OCI-LY1 (cell line): ENCODE measurements at regions not wholly inside any gene's neighbourhood (a gene's known extent, or its start where the extent isn't known, plus 50 kb on each side); places are given as distances from the start of the nearest gene placed in this dataset.

ENCODE experiments used
- EZH2 ChIP-seq: fragments of 200-600 bp; sonication (generic), shearing (Covaris generic); IDR thresholded peaks from 2 replicates; pipeline ENCODE4 v1.8.0; 2017; ENCODE audit warnings: borderline replicate concordance, mixed run types, mild to moderate bottlenecking, antibody characterized with exemption, low read length, moderate library complexity, mixed read lengths
- TF ChIP-seq, protein P1 (sequence below): fragments of 200-600 bp; sonication (generic), shearing (Covaris generic); IDR thresholded peaks from 2 replicates; pipeline ENCODE4 v1.5.1; 2017; ENCODE audit warnings: mild to moderate bottlenecking, antibody characterized with exemption, low read length, moderate library complexity, mixed read lengths

DNA sequence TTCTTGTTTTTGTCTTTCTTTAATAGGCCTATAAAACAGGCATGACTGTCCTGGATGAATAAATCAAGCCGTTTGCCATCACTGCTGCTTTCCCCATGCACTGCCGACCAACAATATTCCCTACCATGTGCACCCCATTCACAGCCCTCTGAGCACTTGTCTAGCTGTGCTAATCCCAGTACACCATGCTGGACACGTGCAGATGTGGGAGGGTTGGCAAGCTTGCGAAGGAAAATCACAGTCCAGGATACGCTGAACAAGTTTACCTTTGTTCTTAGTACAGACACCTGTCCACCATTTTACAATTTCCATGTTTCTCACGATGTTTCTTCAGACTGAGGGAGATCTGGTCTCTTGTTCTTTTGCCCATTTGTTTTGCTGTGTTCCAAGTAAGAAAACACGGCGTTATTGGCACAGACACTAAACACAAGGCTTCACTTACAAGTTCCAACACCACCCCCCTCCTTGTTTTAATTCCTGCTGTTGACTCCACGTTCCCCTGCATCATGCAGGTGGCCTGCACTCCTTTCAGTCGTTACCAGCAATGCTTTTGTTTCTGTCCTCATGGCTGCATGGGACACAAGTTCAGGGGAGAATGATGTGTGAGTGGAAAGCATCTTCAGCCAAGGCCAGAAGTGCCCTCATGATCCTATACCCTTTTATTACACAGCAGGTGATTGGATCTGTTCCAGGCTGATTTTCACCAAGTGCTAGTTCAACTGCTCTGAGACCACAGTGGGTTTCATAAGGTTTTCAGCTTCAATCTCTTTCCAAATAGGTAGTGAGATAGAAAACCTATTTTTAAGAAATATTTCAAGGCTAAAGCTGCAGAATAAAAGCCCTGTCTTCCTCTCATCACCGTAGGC is 608.9 kb downstream of the IRX1 start:
- TF ChIP-seq, protein P1, sequence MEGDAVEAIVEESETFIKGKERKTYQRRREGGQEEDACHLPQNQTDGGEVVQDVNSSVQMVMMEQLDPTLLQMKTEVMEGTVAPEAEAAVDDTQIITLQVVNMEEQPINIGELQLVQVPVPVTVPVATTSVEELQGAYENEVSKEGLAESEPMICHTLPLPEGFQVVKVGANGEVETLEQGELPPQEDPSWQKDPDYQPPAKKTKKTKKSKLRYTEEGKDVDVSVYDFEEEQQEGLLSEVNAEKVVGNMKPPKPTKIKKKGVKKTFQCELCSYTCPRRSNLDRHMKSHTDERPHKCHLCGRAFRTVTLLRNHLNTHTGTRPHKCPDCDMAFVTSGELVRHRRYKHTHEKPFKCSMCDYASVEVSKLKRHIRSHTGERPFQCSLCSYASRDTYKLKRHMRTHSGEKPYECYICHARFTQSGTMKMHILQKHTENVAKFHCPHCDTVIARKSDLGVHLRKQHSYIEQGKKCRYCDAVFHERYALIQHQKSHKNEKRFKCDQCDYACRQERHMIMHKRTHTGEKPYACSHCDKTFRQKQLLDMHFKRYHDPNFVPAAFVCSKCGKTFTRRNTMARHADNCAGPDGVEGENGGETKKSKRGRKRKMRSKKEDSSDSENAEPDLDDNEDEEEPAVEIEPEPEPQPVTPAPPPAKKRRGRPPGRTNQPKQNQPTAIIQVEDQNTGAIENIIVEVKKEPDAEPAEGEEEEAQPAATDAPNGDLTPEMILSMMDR: no peak
- no peak for TF ChIP-seq EZH2
